ENCODE measurements at regions not wholly inside any gene's neighbourhood (a gene's known extent, or its start where the extent isn't known, plus 50 kb on each side); places are given as distances from the start of the nearest gene placed in this dataset.

DNA sequence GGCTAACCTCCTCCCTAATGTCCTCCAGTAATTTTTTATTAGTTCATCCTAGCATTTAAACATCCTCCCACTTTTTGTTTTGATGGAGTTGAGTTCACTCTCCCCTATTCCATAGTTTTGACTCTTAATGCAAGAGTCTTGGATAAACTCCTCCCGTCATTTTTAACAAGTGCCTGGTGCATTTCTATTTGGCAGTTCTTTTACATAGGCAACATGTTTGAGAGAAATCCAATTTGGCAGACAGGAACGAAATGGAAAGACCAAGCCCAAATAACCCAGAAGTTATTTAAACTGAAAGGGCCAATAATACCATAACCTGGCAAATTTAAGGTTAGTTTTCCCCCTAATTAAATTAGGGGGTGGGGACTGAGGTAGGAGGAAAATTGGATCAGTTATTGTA lies 291.5 kb upstream of the MANEA start:
- Histone ChIP-seq H4K20me1 (replicated peaks in 1 of 2; ENCODE audit: control insufficient read depth in 1 of 2, insufficient read depth in 2 of 2, low read length in 2 of 2) (no peaks in the 10 kb centered on the region), H3K23ac (ENCODE audit: insufficient read length) (no peak overlapping the region), H3K4me2 (ENCODE audit: insufficient read depth in 1 of 2, low read depth in 2 of 2, low read length in 2 of 2) (no peak overlapping the region), H2BK120ac (replicated peaks; ENCODE audit: low read depth, low read length) (no peak overlapping the region), H2BK5ac (ENCODE audit: low read depth, low read length) (no peak overlapping the region), H2BK12ac (ENCODE audit: low read depth, low read length) (no peak overlapping the region), H2AFZ (ENCODE audit: low read length) (no peak overlapping the region), H3K79me1 (ENCODE audit: low read depth, low read length) (no peaks in the 10 kb centered on the region), H3K23me2 (ENCODE audit: low read depth, low read length) (no peaks in the 10 kb centered on the region), H3K4me1 (replicated peaks in 1 of 4; ENCODE audit: control insufficient read depth in 3 of 4, insufficient read depth in 4 of 4, low read length in 3 of 4) (no peaks in the 10 kb centered on the region), H3K56ac (replicated peaks; ENCODE audit: insufficient read length, low read depth, low read length) (no peak overlapping the region), H3K9ac (replicated peaks in 1 of 4; ENCODE audit: extremely low read depth in 1 of 4, low read depth in 3 of 4, low read length in 3 of 4) (no peak overlapping the region), H3K4ac (replicated peaks; ENCODE audit: insufficient read length, low read depth, low read length) (no peak overlapping the region), H2BK15ac (ENCODE audit: low read length) (no peak overlapping the region), H3K36me3 (ENCODE audit: control insufficient read depth in 2 of 4, insufficient read depth in 4 of 4, low read length in 3 of 4) (no peaks in the 10 kb centered on the region), H3K27ac (ENCODE audit: low read depth, low read length) (no peak overlapping the region), H4K8ac (ENCODE audit: extremely low read depth, insufficient read depth, low read length) (no peak overlapping the region), H3K79me2 (ENCODE audit: control insufficient read depth in 1 of 2, insufficient read depth in 2 of 2, low read length in 2 of 2) (no peaks in the 10 kb centered on the region), H4K91ac (replicated peaks; ENCODE audit: insufficient read length, low read length) (no peak overlapping the region), H3K18ac (ENCODE audit: extremely low read depth, low read length) (no peak overlapping the region), H4K5ac (ENCODE audit: insufficient read length, low read depth, low read length) (no peak overlapping the region), H2AK5ac (ENCODE audit: low read depth, low read length) (no peak overlapping the region), H3K27me3 (replicated peaks in 1 of 4; ENCODE audit: control insufficient read depth in 3 of 4, extremely low read depth in 1 of 4, insufficient read depth in 3 of 4, low read length in 3 of 4) (no peaks in the 10 kb centered on the region), H3K9me3 (ENCODE audit: insufficient read depth in 2 of 2, low read depth in 1 of 2, low read length in 1 of 2) (no peaks in the 10 kb centered on the region), H3K4me3 (ENCODE audit: extremely low read depth in 1 of 4, insufficient read depth in 2 of 4, low read depth in 3 of 4, low read length in 4 of 4) (no peak overlapping the region), H3K14ac (ENCODE audit: insufficient read length) (no peak overlapping the region), H2BK20ac (ENCODE audit: low read length) (no peak overlapping the region)
- WGBS, 2 experiments (ENCODE audit: extremely low coverage in 1 of 2, insufficient coverage in 1 of 2, insufficient read length in 1 of 2, insufficient replicate concordance in 2 of 2, low coverage in 1 of 2, low lambda C conversion rate in 2 of 2, missing lambda C conversion rate in 1 of 2): 69% methylated on average over 2 of the region's 2 CpGs; no CpG with 5 or more reads in 1 of the 2 experiments
- DNase-seq (ENCODE audit: low read depth in 1 of 2, low spot score in 2 of 2): no peak
- no peak for FAIRE-seq
- ChIA-PET CTCF (ENCODE audit: partially characterized antibody) (interaction anchor here (0.6 to 1.3 kb wide), 3 partner anchors 8 to 413 kb away, joined by 3 to 4 read pairs (median 4); no protein-coding TSS in a partner anchor), POLR2A (ENCODE audit: partially characterized antibody) (no interaction called here)
- no peak for TF ChIP-seq TBP (IDR thresholded peaks at IDR 0.05; ENCODE audit: low read depth, low read length)
- no peak for TF ChIP-seq JUN (IDR thresholded peaks at IDR 0.05; ENCODE audit: low read depth, low read length)
- TF ChIP-seq SUZ12 (IDR thresholded peaks at IDR 0.05; ENCODE audit: low read length): no peak
- TF ChIP-seq ZNF274 (IDR thresholded peaks at IDR 0.05; ENCODE audit: borderline replicate concordance, extremely low read depth, low read length): no peak
- no peak for TF ChIP-seq MAFK (IDR thresholded peaks at IDR 0.05; ENCODE audit: low read depth, low read length)
- no peak for TF ChIP-seq FOSL1 (IDR thresholded peaks at IDR 0.05; ENCODE audit: insufficient read depth, low read depth, low read length)
- TF ChIP-seq SIX5 (IDR thresholded peaks at IDR 0.05; ENCODE audit: low read depth, low read length): no peak
- no peak for TF ChIP-seq SP4 (IDR thresholded peaks at IDR 0.05; ENCODE audit: low read length)
- no peak for TF ChIP-seq SP1 (IDR thresholded peaks at IDR 0.05; ENCODE audit: low read depth, low read length)
- no peak for TF ChIP-seq BACH1 (IDR thresholded peaks at IDR 0.05; ENCODE audit: low read length)
- no peak for TF ChIP-seq KDM4A (IDR thresholded peaks at IDR 0.05; ENCODE audit: low read depth, low read length, severe bottlenecking)
- no peak for TF ChIP-seq SIN3A (conservative IDR thresholded peaks at IDR 0.05 in 1 of 2, IDR thresholded peaks at IDR 0.05 in 1 of 2; ENCODE audit: low read depth in 1 of 2, low read length in 2 of 2)
- no peak for TF ChIP-seq KDM1A (IDR thresholded peaks at IDR 0.05; ENCODE audit: borderline replicate concordance, low read length)
- TF ChIP-seq GABPA (IDR thresholded peaks at IDR 0.05; ENCODE audit: borderline replicate concordance, insufficient read depth, low read length): no peak
- no peak for TF ChIP-seq TAF1 (IDR thresholded peaks at IDR 0.05; ENCODE audit: low read depth, low read length)
- TF ChIP-seq JUND (IDR thresholded peaks at IDR 0.05; ENCODE audit: low read length): no peak
- no peak for TF ChIP-seq ASH2L (IDR thresholded peaks at IDR 0.05; ENCODE audit: low read length)
